GM12865 (cell line): ENCODE measurements at regions not wholly inside any gene's neighbourhood (a gene's known extent, or its start where the extent isn't known, plus 50 kb on each side); places are given as distances from the start of the nearest gene placed in this dataset.

ENCODE experiments used
- DNase-seq: peaks from one replicate; pipeline ENCODE4 v3.0.0; 2010; ENCODE audit warnings: low read depth
- H3K4me3 ChIP-seq: 2 replicates; pipeline ENCODE4 v1.5.1; 2011; ENCODE audit warnings: mild to moderate bottlenecking, low read depth, low read length, control low read depth
- TF ChIP-seq, protein P1 (sequence below): IDR thresholded peaks from 2 replicates; pipeline ENCODE4 v1.5.1; 2011; ENCODE audit warnings: low read length, control low read depth, low read depth, inconsistent platforms; ENCODE audit not compliant: insufficient read depth; ENCODE audit errors: missing control alignments

DNA sequence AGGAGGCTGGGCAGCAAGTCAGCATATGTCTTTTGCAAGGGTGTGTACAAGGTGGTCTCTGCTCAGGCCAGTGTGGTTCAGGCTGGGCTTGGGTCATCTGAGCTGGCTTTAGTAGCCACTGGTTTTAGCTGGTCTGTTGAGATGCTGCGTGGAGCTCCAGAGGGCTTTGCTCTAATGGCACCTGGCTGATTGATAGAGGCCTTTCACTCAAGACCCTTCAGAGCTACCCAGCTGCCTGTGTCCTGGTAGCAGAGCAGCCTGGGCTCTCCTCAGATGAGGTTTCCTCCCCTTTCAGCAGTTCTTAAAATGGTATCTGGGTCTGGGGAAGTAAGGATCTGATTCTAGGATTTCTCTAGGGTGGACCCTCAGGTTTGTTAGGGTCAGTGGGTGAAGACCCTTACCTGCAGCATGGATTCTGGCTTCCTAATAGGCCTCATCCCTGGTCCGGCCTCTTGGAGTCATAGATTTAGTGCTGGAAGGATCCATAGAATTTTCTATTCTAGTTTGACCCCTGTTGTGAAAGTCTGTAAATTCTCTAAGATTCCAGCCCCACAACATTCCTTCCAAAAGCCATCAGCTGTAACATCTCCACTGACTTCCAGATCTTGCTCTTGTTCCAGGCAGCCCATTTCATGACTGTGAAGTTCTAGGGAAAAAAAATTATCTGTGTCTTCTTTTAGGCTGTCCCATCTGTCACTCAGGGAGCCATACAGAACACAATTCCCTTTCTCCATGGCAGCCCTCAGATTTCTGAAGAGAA, 190.2 kb upstream of the ZBED5 start:
- H3K4me3 ChIP-seq: no peak overlapping the region
- DNase-seq: no peak
- TF ChIP-seq, protein P1, sequence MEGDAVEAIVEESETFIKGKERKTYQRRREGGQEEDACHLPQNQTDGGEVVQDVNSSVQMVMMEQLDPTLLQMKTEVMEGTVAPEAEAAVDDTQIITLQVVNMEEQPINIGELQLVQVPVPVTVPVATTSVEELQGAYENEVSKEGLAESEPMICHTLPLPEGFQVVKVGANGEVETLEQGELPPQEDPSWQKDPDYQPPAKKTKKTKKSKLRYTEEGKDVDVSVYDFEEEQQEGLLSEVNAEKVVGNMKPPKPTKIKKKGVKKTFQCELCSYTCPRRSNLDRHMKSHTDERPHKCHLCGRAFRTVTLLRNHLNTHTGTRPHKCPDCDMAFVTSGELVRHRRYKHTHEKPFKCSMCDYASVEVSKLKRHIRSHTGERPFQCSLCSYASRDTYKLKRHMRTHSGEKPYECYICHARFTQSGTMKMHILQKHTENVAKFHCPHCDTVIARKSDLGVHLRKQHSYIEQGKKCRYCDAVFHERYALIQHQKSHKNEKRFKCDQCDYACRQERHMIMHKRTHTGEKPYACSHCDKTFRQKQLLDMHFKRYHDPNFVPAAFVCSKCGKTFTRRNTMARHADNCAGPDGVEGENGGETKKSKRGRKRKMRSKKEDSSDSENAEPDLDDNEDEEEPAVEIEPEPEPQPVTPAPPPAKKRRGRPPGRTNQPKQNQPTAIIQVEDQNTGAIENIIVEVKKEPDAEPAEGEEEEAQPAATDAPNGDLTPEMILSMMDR: no peak

DNA sequence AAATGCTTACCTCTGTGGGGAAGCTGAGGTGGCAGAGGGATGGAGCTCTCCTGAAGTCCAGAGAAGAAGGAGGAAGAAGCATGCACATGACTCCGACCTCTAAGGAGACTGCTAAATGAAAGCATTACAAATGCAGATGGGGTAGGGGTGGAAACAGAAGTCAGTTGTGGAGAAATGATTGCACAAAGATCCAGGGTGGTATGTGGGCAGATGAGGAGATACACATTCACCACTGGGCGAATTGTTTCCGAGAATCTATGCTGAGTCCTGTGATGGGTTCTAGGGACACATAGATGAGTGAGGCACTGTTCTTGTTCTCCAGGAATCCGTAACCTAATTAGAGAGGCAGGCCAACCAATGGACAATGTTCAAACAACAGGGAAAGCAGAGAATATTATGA, 188.9 kb upstream of the ZBED5 start:
- no peak overlapping the region for H3K4me3 ChIP-seq
- DNase-seq: no peak
- TF ChIP-seq, protein P1: no peak

DNA sequence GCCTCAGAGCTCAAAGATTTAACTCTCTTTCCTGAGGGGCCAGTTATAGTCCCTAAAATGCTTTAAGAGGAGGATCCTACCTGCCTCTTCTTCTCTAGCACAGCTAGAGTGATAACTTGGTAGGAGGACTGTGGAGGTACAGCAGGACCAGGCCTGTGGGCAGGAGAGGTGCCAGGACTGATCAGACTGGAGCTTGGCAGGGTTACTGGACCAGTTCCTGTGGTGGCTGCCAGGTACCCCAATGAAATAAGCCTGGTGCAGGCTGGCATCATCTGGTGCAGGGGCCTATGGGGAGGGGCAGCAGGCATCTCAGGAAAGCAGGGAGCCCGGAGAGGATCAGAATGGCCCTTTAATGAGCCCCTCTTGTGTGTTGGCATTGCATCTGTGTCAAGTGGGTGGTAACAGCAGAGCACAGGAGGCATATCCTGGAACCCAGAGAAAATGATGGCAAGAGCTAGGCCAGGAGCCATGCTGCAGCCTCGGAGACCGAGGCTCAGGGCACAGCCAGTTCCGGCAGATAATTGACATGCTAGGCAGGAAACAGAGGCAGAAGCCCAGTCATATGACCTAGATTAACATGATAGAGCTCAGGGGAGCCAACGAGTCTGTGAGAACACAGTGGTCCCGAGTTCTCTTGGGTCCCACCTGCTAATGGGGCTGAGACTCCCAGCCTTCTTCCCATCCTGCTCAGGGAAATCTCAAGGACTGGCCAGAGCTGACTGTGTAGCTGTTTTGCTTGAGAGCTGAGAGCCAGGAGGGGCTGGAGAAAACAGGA, 187.5 kb upstream of the ZBED5 start:
- no peak for DNase-seq
- TF ChIP-seq, protein P1: no peak
- H3K4me3 ChIP-seq: no peak overlapping the region

DNA sequence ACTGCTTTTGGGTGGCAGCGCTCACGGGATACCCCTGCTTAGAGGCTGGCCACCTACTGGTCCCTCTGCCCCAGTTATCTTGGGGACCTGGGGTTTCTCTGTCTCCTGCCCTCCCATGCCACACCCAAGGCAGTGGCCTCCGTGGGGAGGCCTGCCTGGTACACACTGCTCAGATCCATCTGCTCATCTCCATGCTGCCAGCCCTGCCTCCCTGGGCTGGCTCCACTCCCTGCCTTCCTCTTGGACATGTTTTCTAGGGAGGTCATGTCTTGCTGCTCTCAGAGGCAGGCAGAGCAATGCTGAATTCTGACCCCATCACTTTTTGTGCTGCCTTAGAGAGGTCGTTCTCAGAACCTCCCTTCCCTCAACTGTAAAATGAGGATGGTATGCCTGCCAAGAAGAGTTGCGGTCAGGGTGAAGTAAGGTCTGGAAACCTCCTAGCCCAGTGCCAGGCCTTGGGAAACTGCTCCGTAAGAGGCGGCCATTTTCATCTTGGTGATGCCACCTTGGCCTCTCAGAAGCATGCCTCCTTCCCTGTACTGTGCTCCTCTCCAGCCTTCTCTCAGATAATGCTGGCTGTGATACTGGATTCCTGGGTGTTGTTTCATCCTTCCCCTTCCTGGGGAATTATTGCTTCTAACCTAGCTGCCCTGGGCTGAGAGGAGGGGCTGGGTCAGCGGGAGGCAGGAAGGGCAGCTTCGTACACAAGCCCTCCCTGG, 186.4 kb upstream of the ZBED5 start:
- no peak for DNase-seq
- TF ChIP-seq, protein P1: no peak

DNA sequence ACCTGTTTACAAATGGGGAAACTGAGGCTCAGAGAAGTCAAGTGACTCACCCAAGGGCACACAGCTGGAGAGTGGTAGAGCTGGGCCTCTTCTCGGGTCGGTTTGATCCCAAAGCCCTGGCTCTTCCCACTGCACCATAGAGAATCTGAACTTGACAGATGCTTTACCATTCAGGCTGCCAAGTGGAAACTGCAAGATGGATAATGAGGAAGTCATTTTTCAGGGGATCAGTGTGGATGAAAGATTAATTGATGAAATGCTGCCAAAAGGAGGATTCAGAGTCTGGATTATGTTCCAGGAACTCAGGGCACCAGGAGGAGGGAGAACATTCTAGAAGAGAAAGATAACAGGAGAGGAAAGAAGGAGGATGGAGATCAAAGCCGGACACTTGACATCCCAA, 185.9 kb upstream of the ZBED5 start:
- DNase-seq: no peak
- TF ChIP-seq, protein P1: no peak
- H3K4me3 ChIP-seq: no peak overlapping the region

More for the DNA sequence above, 186.4 kb upstream of the ZBED5 start:
- no peak overlapping the region for H3K4me3 ChIP-seq

DNA sequence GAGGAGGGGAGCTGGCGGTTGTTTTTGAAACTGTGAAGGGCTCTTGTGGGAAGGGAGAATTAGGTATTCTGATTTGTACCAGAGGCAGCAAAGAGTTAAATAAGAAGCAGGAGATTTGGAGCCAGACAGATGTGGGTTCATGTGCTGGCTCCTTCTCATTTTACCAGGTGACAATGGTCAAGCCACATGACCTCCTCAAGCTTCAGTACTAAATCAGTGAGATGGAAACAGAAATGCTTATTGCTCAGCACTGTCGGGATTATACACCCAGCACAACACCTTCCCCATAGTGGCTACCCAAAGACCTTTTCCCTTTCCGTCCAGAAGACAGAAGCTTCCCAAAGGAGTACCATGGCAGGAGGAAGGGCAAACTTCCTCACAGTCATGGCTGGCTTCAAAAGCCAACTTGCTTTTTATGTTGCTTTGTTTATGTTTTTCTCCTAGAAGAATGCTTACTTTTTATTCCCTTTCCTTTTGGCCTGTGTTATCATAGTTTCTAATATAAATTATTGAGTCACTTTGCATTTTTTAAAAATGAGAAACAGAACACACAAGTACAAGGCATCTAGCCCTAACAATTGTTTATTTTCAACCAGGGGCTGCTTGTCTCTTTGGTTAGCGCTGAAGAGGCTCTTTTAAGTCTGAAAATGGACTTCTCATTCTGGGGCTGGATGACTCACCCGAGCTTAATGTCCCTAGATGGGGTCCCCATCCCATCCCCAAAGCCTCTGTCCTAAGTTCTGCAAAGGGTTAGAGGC, 181.5 kb upstream of the ZBED5 start:
- TF ChIP-seq, protein P1: no peak
- no peak overlapping the region for H3K4me3 ChIP-seq
- DNase-seq: no peak
